ENCODE measurements at regions not wholly inside any gene's neighbourhood (a gene's known extent, or its start where the extent isn't known, plus 50 kb on each side); places are given as distances from the start of the nearest gene placed in this dataset.

GRCh38 chr16:87186876-87187533 is 130.2 kb downstream of the C16orf95 start (continued):
- TF ChIP-seq, protein P1, sequence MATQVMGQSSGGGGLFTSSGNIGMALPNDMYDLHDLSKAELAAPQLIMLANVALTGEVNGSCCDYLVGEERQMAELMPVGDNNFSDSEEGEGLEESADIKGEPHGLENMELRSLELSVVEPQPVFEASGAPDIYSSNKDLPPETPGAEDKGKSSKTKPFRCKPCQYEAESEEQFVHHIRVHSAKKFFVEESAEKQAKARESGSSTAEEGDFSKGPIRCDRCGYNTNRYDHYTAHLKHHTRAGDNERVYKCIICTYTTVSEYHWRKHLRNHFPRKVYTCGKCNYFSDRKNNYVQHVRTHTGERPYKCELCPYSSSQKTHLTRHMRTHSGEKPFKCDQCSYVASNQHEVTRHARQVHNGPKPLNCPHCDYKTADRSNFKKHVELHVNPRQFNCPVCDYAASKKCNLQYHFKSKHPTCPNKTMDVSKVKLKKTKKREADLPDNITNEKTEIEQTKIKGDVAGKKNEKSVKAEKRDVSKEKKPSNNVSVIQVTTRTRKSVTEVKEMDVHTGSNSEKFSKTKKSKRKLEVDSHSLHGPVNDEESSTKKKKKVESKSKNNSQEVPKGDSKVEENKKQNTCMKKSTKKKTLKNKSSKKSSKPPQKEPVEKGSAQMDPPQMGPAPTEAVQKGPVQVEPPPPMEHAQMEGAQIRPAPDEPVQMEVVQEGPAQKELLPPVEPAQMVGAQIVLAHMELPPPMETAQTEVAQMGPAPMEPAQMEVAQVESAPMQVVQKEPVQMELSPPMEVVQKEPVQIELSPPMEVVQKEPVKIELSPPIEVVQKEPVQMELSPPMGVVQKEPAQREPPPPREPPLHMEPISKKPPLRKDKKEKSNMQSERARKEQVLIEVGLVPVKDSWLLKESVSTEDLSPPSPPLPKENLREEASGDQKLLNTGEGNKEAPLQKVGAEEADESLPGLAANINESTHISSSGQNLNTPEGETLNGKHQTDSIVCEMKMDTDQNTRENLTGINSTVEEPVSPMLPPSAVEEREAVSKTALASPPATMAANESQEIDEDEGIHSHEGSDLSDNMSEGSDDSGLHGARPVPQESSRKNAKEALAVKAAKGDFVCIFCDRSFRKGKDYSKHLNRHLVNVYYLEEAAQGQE (tag by site-specific recombination; IDR thresholded peaks at IDR 0.05): no peak
- TF ChIP-seq ZSCAN16 (tag by site-specific recombination; IDR thresholded peaks at IDR 0.05): no peak
- TF ChIP-seq HOXC10 (CRISPR knock-in tag; IDR thresholded peaks at IDR 0.05): no peak
- TF ChIP-seq SCRT2 (tag by site-specific recombination; IDR thresholded peaks at IDR 0.05): no peak
- TF ChIP-seq GFI1B (tag by site-specific recombination; IDR thresholded peaks at IDR 0.05): no peak
- no peak for TF ChIP-seq HOXA7 (CRISPR knock-in tag; IDR thresholded peaks at IDR 0.05; ENCODE audit: borderline replicate concordance)
- TF ChIP-seq ZNF658 (tag by site-specific recombination; IDR thresholded peaks at IDR 0.05): 0 out of 2 replicates have a peak, but pooled peaks have one; percentile 22
- peak; percentile 96 for TF ChIP-seq EGR2 (tag by site-specific recombination; IDR thresholded peaks at IDR 0.05; ENCODE audit: low read depth)
- TF ChIP-seq, protein P2, sequence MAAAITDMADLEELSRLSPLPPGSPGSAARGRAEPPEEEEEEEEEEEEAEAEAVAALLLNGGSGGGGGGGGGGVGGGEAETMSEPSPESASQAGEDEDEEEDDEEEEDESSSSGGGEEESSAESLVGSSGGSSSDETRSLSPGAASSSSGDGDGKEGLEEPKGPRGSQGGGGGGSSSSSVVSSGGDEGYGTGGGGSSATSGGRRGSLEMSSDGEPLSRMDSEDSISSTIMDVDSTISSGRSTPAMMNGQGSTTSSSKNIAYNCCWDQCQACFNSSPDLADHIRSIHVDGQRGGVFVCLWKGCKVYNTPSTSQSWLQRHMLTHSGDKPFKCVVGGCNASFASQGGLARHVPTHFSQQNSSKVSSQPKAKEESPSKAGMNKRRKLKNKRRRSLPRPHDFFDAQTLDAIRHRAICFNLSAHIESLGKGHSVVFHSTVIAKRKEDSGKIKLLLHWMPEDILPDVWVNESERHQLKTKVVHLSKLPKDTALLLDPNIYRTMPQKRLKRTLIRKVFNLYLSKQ (tag by site-specific recombination; IDR thresholded peaks at IDR 0.05; ENCODE audit: borderline replicate concordance): no peak
- TF ChIP-seq GLI2 (tag by site-specific recombination; IDR thresholded peaks at IDR 0.05; ENCODE audit: borderline replicate concordance, low read depth): no peak
- TF ChIP-seq, protein P3, sequence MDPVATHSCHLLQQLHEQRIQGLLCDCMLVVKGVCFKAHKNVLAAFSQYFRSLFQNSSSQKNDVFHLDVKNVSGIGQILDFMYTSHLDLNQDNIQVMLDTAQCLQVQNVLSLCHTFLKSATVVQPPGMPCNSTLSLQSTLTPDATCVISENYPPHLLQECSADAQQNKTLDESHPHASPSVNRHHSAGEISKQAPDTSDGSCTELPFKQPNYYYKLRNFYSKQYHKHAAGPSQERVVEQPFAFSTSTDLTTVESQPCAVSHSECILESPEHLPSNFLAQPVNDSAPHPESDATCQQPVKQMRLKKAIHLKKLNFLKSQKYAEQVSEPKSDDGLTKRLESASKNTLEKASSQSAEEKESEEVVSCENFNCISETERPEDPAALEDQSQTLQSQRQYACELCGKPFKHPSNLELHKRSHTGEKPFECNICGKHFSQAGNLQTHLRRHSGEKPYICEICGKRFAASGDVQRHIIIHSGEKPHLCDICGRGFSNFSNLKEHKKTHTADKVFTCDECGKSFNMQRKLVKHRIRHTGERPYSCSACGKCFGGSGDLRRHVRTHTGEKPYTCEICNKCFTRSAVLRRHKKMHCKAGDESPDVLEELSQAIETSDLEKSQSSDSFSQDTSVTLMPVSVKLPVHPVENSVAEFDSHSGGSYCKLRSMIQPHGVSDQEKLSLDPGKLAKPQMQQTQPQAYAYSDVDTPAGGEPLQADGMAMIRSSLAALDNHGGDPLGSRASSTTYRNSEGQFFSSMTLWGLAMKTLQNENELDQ (tag by site-specific recombination; IDR thresholded peaks at IDR 0.05; ENCODE audit: low read depth): no peak
- no peak for TF ChIP-seq ZNF23 (tag by site-specific recombination; IDR thresholded peaks at IDR 0.05; ENCODE audit: borderline replicate concordance)

DNA sequence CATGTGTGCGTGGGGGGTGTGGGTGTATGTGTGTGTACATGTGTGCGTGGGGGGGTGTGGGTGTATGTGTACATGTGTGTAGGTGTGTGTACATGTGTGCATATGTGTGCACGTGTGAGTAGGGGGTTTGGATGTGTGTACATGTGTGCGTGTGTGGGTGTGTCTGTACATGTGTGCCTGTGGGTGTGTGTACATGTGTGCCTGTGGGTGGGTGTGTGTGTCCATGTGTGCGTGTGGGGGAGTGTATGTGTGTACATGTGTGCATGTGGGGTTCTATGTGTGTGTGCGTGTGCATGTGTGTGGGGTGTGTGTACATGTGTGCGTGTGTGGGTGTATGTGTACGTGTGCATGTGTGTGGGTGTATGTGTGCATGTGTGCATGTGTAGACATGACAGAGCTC is 129.1 kb downstream of the C16orf95 start:
- H3K4me1 ChIP-seq (ENCODE audit: control insufficient read depth, insufficient read depth, low read length): no peaks in the 10 kb centered on the region
- TF ChIP-seq ZNF324 (tag by site-specific recombination; IDR thresholded peaks at IDR 0.05): no peak
- TF ChIP-seq ZFHX2 (tag by site-specific recombination; conservative IDR thresholded peaks at IDR 0.05): peak; percentile 83
- TF ChIP-seq ZNF18 (tag by site-specific recombination; IDR thresholded peaks at IDR 0.05): peak; percentile 52; the same call in 1 of the 2 replicates
- TF ChIP-seq EGR2 (tag by site-specific recombination; IDR thresholded peaks at IDR 0.05; ENCODE audit: low read depth): peak; percentile 82
- peak; percentile 39; the same call in 1 of the 2 replicates for TF ChIP-seq KLF9 (tag by site-specific recombination; IDR thresholded peaks at IDR 0.05; ENCODE audit: low read depth)
- no peak for TF ChIP-seq ZNF24 (tag by site-specific recombination; IDR thresholded peaks at IDR 0.05)
- no peak overlapping the region for H3K27ac ChIP-seq (ENCODE audit: extremely low read depth, low read depth, low read length)
- POLR2A ChIA-PET: no interaction called here
- CTCF ChIA-PET: interaction anchor here (0.7 kb wide), 1 partner anchor 159 kb away, joined by 3 read pairs; no protein-coding TSS in a partner anchor
- H3K9me3 ChIP-seq (ENCODE audit: control insufficient read depth, insufficient read depth, low read depth, low read length): no peaks in the 10 kb centered on the region
- no peak overlapping the region for H3K4me3 ChIP-seq (ENCODE audit: low read depth, low read length)
- no peaks in the 10 kb centered on the region for H3K36me3 ChIP-seq (ENCODE audit: control insufficient read depth in 2 of 2, insufficient read depth in 1 of 2, low read length in 2 of 2)
